B cell (primary cell): ENCODE measurements at regions not wholly inside any gene's neighbourhood (a gene's known extent, or its start where the extent isn't known, plus 50 kb on each side); places are given as distances from the start of the nearest gene placed in this dataset.
"Not testable (repeated sequence)": the region's sequence is repeated elsewhere in the genome, so short reads cannot be mapped to it uniquely, and the experiment has no call there.

Experiments
- ATAC-seq: fragments of 200-7000 bp; cut with Tn5 transposase; one replicate; pipeline ENCODE4 v1.10.0; 2021; ENCODE audit warnings: low read depth, mild to moderate bottlenecking, moderate number of reproducible peaks, moderate library complexity
- CTCF ChIA-PET: fragments of 350-600 bp; sonication (Branson Sonifier 250); formaldehyde crosslinking; loops from one replicate; lab custom pipeline; 2021; ENCODE audit warnings: antibody characterized with exemption, inconsistent platforms; lab: Charles Lee
- POLR2A ChIA-PET: fragments of 350-600 bp; sonication (Branson Sonifier 250); formaldehyde crosslinking; loops from one replicate; lab custom pipeline; 2021; ENCODE audit warnings: antibody characterized with exemption; lab: Charles Lee
- DNase-seq: peaks from one replicate; pipeline ENCODE4 v3.0.0; 2013
- H2AFZ ChIP-seq: 2 replicates; pipeline ENCODE4 v1.6.1; 2012; ENCODE audit warnings: mild to moderate bottlenecking, low read depth, low read length; ENCODE audit not compliant: insufficient read depth, poor library complexity, severe bottlenecking
- H3K27ac ChIP-seq, 2 donors: 1 replicate in 1 of 2; 2 replicates in 1 of 2; pipeline ENCODE4 v1.5.1; 2012 to 2013; ENCODE audit warnings: low read length in 2 of 2, mild to moderate bottlenecking in 2 of 2, moderate library complexity in 1 of 2
- H3K27me3 ChIP-seq, 4 experiments: fragments of 200-600 bp in 1 of 4; sonication (generic) in 1 of 4; replicated peaks in 1 of 4; 1 replicate in 2 of 4; 2 replicates in 2 of 4; pipeline versions ENCODE4 v1.6.1 to v1.7.0; 2013 to 2016; ENCODE audit warnings: low read length in 3 of 4, mild to moderate bottlenecking in 2 of 4, mixed read lengths in 1 of 4, moderate library complexity in 1 of 4; ENCODE audit not compliant: insufficient read depth in 4 of 4, control insufficient read depth in 3 of 4; ENCODE audit errors: control extremely low read depth in 1 of 4
- H3K36me3 ChIP-seq, 2 experiments: replicated peaks in 1 of 2; 1 replicate in 1 of 2; 2 replicates in 1 of 2; pipeline versions ENCODE4 v1.6.1 to v1.7.1; 2013; ENCODE audit warnings: low read length in 1 of 2; ENCODE audit not compliant: insufficient read depth in 2 of 2, control insufficient read depth in 1 of 2; ENCODE audit errors: control extremely low read depth in 1 of 2, extremely low read depth in 1 of 2
- H3K4me1 ChIP-seq, 2 donors: fragments of 200-600 bp in 1 of 2; sonication (generic) in 1 of 2; 1 replicate in 1 of 2; 2 replicates in 1 of 2; pipeline versions ENCODE4 v1.5.1 to v1.6.1; 2013 to 2017; ENCODE audit warnings: low read length in 2 of 2; ENCODE audit not compliant: control insufficient read depth in 2 of 2, insufficient read depth in 2 of 2
- H3K4me2 ChIP-seq: replicated peaks from 2 replicates; pipeline ENCODE3; 2012; ENCODE audit warnings: mild to moderate bottlenecking, low read depth, low read length; ENCODE audit not compliant: poor library complexity, severe bottlenecking
- H3K4me3 ChIP-seq, 5 experiments: fragments of 200-600 bp in 1 of 5; sonication (generic) in 1 of 5; 1 replicate in 3 of 5; 2 replicates in 2 of 5; pipeline versions ENCODE4 v1.5.1 to v1.7.0; 2011 to 2016; ENCODE audit warnings: low read length in 4 of 5, mild to moderate bottlenecking in 4 of 5, low read depth in 2 of 5, control low read depth in 1 of 5, moderate library complexity in 1 of 5; ENCODE audit not compliant: insufficient read depth in 1 of 5; ENCODE audit errors: control extremely low read depth in 1 of 5, extremely low read depth in 1 of 5
- H3K79me2 ChIP-seq: fragments of 200-600 bp; sonication (generic); one replicate; pipeline ENCODE4 v1.6.0; 2016; ENCODE audit warnings: low read length; ENCODE audit not compliant: control insufficient read depth, insufficient read depth
- H3K9ac ChIP-seq: fragments of 200-600 bp; sonication (generic); 2 replicates; pipeline ENCODE4 v1.6.1; 2017; ENCODE audit warnings: mild to moderate bottlenecking, low read length, moderate library complexity
- H3K9me3 ChIP-seq, 3 donors: one replicate each; pipeline versions ENCODE4 v1.6.1 to v1.7.1; 2013; ENCODE audit warnings: low read length in 2 of 3; ENCODE audit not compliant: control insufficient read depth in 2 of 3, insufficient read depth in 1 of 3; ENCODE audit errors: control extremely low read depth in 1 of 3
- H4K20me1 ChIP-seq: 2 replicates; pipeline ENCODE4 v1.6.0; 2012; ENCODE audit warnings: mild to moderate bottlenecking, low read length; ENCODE audit not compliant: insufficient read depth, control insufficient read depth, poor library complexity, severe bottlenecking
- H3K27ac Mint-ChIP-seq: one replicate; pipeline ENCODE4 v1.8.0; 2021; ENCODE audit warnings: mixed read lengths
- H3K27me3 Mint-ChIP-seq: one replicate; pipeline ENCODE4 v1.8.0; 2021; ENCODE audit warnings: mixed read lengths
- H3K4me1 Mint-ChIP-seq: one replicate; pipeline ENCODE4 v1.8.0; 2021; ENCODE audit warnings: mixed read lengths
- H3K4me3 Mint-ChIP-seq: one replicate; pipeline ENCODE4 v1.8.0; 2021; ENCODE audit warnings: mixed read lengths
- H3K9me3 Mint-ChIP-seq: one replicate; pipeline ENCODE4 v1.8.0; 2022; ENCODE audit warnings: mixed read lengths; ENCODE audit not compliant: insufficient read depth
- WGBS: methylation state at CpG from one replicate; pipeline ENCODE4 v1.1.5; 2013; ENCODE audit warnings: missing lambda C conversion rate; ENCODE audit not compliant: insufficient coverage; 5-methylcytosine and 5-hydroxymethylcytosine counted together
- intact Hi-C: fragments of 100-400 bp; cut with micrococcal nuclease; formaldehyde crosslinking; loops from one replicate; pipeline ENCODE4 v1.10.0; 2022

DNA sequence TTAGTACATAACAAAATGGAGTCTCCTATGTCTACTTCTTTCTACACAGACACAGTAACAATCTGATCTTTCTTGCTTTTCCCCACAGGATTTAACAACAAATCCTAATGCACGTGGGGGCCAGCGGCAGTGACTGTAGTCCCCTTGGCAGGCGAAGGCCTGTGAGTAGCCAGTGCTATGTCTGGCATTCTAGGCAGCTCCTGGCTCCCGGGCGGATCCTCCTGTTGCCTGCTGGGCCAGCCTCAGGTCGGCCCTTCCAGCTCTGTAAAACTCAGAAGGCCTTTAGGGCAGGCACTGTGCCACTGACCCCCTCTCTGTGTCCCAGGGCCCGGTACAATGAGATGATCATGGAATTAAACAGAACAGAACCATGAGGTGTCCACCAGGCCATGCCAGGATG, 3981.7 kb upstream of the TPTE start:
- H3K27me3 ChIP-seq, H3K79me2 ChIP-seq, H3K9me3 ChIP-seq, H3K27ac ChIP-seq, H3K4me1 Mint-ChIP-seq, H3K4me2 ChIP-seq, H3K4me1 ChIP-seq, H3K36me3 ChIP-seq, CTCF ChIA-PET, H3K4me3 Mint-ChIP-seq, ATAC-seq, DNase-seq, H2AFZ ChIP-seq, intact Hi-C loops, POLR2A ChIA-PET, H3K27ac Mint-ChIP-seq, H3K4me3 ChIP-seq, H3K9me3 Mint-ChIP-seq, H4K20me1 ChIP-seq, H3K9ac ChIP-seq, H3K27me3 Mint-ChIP-seq: not testable (repeated sequence)
- no CpG with 5 or more reads among the region's 7 CpGs for WGBS

DNA sequence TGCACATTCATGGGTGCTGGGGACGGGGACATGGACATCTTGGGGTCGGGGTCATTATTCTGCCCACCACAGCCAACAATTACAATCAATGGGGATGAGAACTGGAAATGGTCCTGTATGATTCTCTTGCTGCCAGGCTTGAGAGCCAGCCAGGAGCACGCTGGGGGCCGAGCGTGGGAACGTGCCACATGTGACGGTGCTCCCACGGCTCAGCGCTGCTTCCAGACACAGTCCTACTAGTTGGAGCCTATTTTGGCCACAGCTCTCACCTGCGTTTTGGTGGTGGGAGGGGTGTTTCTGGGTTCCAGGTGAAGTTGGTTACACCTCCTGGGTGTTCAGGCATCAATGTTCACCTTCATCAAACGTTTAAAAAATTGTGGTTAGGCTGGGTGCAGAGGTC, 3980.3 kb upstream of the TPTE start:
- H3K27me3 ChIP-seq, H3K9me3 ChIP-seq, H3K4me1 ChIP-seq, intact Hi-C loops, H3K4me3 ChIP-seq, H3K9ac ChIP-seq, H3K4me1 Mint-ChIP-seq, H3K27ac ChIP-seq, ATAC-seq, H2AFZ ChIP-seq, DNase-seq, H3K27me3 Mint-ChIP-seq, H4K20me1 ChIP-seq, H3K27ac Mint-ChIP-seq, H3K36me3 ChIP-seq, H3K4me2 ChIP-seq, POLR2A ChIA-PET, CTCF ChIA-PET, H3K79me2 ChIP-seq, H3K9me3 Mint-ChIP-seq, H3K4me3 Mint-ChIP-seq: not testable (repeated sequence)
- WGBS, result no CpG with 5 or more reads among the region's 11 CpGs

DNA sequence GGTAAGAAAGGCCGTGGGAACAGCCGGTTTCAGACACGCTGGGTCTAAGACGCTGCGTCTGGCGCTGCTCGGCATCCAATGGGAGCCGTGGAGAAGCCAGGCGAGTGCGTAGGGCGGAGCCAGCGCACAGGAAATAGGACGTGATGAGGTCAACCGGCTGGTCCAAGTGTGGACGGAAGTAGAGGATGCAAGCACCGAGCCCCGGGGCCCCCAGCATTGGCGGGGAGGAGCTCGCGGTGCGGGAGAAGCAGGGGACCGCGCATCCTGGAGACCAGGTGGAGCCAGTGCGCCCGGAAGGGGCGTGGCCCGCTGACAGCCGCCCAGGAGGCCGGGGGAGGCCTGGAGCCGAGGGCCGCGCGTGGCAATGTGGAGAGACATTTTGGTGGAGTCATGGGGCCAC, 3976.1 kb upstream of the TPTE start:
- H3K36me3 ChIP-seq, intact Hi-C loops, H3K4me3 Mint-ChIP-seq, H3K4me3 ChIP-seq, H3K27ac ChIP-seq, CTCF ChIA-PET, DNase-seq, H3K27me3 ChIP-seq, H3K9me3 ChIP-seq, H4K20me1 ChIP-seq, H3K9ac ChIP-seq, H3K79me2 ChIP-seq, H3K4me2 ChIP-seq, ATAC-seq, H3K4me1 Mint-ChIP-seq, H3K27ac Mint-ChIP-seq, H2AFZ ChIP-seq, H3K4me1 ChIP-seq, POLR2A ChIA-PET, H3K27me3 Mint-ChIP-seq, H3K9me3 Mint-ChIP-seq: not testable (repeated sequence)
- WGBS, result no CpG with 5 or more reads among the region's 33 CpGs

DNA sequence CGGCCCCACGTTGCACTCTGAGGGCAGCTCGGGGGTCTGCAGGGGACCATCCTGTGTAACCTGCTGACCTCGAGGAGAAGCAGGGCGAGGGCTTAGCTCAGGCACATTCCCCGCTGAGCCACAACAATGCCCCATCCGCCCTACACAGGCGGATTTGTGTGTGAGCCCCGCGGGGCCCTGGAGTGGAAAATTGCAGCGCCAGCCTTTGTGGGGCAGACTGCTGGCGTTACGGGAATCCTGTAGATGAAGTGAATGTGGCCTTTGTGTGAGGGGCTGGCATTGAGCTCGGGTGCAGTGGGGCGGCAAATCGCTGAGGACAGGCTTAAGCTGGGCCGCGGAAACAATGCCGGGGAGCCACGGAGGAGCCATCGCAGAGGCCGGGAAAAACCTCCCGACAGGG, 3970.3 kb upstream of the TPTE start:
- H2AFZ ChIP-seq, H3K27ac ChIP-seq, H3K4me3 Mint-ChIP-seq, H3K27ac Mint-ChIP-seq, H4K20me1 ChIP-seq, H3K27me3 Mint-ChIP-seq, POLR2A ChIA-PET, H3K79me2 ChIP-seq, DNase-seq, H3K9me3 Mint-ChIP-seq, ATAC-seq, intact Hi-C loops, H3K4me2 ChIP-seq, H3K4me1 ChIP-seq, CTCF ChIA-PET, H3K36me3 ChIP-seq, H3K9ac ChIP-seq, H3K4me1 Mint-ChIP-seq, H3K4me3 ChIP-seq, H3K9me3 ChIP-seq, H3K27me3 ChIP-seq: not testable (repeated sequence)
- WGBS, result no CpG with 5 or more reads among the region's 23 CpGs
